OCI-LY3 (cell line): ENCODE measurements at regions not wholly inside any gene's neighbourhood (a gene's known extent, or its start where the extent isn't known, plus 50 kb on each side); places are given as distances from the start of the nearest gene placed in this dataset.

Experiments used
- EZH2phosphoT487 ChIP-seq: fragments of 200-600 bp; shearing (Covaris generic); IDR thresholded peaks from 2 replicates; pipeline ENCODE4 v1.6.1; 2018; ENCODE audit warnings: antibody characterized with exemption, mixed run types, low read depth
- TF ChIP-seq, protein P1 (sequence below): fragments of 200-600, 300-600 bp; sonication (generic); IDR thresholded peaks from 2 replicates; pipeline ENCODE4 v1.5.1; 2014; ENCODE audit warnings: antibody characterized with exemption, low read length, low read depth

GRCh38 chr2:20549691-20550348, 101.1 kb downstream of the HS1BP3 start:
- TF ChIP-seq, protein P1, sequence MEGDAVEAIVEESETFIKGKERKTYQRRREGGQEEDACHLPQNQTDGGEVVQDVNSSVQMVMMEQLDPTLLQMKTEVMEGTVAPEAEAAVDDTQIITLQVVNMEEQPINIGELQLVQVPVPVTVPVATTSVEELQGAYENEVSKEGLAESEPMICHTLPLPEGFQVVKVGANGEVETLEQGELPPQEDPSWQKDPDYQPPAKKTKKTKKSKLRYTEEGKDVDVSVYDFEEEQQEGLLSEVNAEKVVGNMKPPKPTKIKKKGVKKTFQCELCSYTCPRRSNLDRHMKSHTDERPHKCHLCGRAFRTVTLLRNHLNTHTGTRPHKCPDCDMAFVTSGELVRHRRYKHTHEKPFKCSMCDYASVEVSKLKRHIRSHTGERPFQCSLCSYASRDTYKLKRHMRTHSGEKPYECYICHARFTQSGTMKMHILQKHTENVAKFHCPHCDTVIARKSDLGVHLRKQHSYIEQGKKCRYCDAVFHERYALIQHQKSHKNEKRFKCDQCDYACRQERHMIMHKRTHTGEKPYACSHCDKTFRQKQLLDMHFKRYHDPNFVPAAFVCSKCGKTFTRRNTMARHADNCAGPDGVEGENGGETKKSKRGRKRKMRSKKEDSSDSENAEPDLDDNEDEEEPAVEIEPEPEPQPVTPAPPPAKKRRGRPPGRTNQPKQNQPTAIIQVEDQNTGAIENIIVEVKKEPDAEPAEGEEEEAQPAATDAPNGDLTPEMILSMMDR: no peak
- TF ChIP-seq EZH2phosphoT487: no peak
